ENCODE measurements at regions not wholly inside any gene's neighbourhood (a gene's known extent, or its start where the extent isn't known, plus 50 kb on each side); places are given as distances from the start of the nearest gene placed in this dataset.

DNA sequence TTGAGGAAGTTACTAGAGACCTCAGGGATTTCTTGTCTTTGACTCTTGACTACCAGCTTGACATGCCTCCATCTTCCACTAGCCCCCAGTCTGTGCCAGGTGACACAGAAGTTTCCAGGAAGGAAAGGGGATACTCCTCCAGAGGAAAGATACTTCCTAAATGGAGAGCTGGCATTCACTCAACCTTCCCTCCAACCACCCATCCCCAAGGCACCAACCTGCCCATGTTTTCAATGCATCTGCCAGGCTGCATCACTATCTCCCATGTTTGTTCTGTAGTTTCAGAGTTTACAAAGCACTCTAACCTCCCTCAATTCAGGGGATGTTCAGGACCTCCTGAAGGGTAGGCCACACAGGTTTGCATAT is 198.4 kb upstream of the LPP start:
- no peak for DNase-seq

DNA sequence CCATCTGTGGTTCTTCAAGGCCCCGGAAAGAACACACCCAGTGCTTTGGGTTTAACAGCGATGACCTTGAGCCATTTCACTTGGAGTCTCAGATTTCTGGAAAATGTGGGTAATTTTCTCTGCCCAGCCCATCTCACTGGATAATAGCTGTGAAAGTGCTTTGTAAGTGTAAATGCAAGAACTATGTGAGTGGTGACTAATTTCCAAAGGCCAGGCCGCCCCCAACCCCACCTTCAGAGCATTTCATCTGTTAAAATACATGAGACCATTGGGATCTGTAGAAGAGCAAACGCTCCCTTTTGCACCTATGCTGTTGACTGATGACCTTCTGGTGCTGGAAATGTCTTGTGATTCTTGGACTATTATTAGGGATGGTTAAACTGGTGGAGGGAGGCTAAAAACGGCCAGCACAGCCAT is 196.8 kb upstream of the LPP start:
- no peak for DNase-seq

DNA sequence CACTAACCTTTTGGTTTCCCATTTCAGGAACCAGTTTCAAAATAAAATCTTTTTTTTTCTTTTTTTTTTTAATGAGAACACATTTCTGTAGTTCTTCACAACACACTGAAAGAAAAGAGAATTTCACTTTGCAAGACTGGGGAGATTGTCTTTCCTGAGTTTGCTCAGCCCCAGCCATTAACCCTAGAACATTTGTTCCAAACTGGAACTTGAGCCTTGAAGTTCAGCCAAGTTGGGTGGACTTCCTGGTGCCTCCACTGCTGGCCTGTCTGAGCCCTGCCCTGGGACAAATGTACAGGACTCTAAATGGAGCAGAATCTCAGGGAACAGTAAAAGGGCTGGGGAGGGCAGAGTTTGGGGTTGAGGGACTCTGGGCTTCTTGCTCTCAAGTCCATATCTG is 196.4 kb upstream of the LPP start:
- DNase-seq: no peak

DNA sequence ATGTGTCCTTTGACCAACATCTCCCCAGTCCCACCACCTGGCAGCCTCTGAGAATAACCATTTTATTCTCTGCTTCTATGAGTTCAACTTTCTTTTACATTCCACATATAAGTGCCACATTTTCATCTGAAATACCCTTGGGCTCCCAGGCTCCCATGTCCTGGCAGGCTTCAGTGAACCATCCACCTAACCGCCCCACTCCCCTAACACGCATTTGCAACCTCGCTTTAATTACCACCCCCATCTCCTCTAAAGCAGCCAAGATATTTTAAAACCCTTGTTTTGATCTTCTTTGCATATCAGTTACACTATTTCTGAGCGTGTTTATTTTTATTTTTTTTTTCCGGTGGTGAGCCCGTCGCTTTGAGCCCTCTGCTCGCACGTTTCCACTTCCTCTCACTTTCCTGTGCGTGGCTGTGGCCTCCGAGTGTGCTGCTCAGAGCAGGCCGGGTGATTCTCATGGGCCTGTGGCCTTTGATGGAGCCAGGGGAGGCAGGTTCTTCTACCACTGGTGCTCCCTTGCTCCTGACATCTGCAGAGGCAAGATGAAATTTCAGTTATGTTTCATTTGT is 195.4 kb upstream of the LPP start:
- DNase-seq: no peak

DNA sequence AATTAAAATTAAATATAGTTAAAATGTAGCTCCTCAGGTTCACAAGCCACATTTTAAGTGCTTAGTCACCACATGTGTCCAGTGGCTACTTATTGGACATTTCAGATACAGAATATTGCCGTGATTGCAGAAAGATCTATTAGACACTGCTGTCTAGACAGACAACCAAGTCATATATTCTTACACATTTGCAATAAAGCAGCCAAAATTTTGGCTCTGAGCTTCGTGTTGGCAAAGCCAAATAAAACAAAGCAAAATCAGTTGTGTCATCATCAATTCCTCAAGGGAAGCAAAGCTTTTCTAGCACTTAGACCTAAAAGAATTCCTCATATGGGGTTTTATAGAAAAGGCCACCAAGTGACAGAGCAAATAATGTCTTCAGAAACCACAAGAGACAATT is 193.1 kb upstream of the LPP start:
- DNase-seq: no peak

DNA sequence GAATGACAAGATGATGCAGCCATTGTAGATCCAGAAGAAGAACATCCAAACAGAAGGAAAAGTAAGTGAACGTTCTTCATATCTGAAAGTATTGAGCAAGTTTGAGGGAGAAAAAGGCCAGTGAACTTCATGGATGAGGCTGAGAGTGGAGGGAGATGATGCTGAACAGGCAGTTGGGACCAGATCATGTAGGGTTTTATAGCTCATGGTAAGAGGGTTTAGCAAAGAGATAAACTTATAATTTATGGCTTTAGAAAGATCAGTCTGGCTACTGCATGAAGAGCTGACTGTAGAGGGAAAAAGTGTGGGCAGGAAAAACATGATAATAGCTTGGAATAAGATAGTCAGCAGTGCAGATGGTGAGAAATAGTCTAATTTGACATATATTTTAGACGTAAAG is 192.6 kb upstream of the LPP start:
- DNase-seq: no peak

DNA sequence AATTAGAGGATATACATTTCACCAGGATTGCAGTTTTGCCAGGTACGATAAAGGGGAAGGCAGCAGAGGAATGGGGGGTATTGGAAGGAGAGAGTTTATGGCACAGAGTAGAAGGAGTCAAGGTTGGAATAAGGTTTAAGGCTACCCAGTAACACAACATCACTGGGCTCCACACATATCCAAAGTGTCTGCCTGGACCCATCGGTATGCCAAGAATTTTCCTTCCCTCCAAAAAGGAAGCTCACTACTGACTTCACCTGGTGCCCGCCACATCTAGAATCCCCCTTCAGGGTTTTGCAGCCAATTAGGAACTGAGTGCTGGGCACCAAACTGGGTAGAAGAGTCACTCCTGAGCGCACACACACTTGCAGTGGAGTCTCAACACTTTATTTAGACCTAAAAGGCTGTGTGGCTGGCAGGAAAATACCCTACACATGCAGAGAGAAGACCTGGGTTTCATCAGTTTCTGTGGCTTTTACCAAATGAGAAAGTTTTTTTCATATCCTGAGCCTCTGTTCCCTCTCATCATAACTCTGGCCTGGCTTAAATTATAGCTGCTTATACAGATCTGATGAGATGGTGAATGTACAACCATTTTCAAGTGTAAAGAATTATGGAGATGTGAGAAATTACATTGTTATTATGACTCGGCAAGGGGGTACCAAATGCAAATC is 190.8 kb upstream of the LPP start:
- DNase-seq: no peak

DNA sequence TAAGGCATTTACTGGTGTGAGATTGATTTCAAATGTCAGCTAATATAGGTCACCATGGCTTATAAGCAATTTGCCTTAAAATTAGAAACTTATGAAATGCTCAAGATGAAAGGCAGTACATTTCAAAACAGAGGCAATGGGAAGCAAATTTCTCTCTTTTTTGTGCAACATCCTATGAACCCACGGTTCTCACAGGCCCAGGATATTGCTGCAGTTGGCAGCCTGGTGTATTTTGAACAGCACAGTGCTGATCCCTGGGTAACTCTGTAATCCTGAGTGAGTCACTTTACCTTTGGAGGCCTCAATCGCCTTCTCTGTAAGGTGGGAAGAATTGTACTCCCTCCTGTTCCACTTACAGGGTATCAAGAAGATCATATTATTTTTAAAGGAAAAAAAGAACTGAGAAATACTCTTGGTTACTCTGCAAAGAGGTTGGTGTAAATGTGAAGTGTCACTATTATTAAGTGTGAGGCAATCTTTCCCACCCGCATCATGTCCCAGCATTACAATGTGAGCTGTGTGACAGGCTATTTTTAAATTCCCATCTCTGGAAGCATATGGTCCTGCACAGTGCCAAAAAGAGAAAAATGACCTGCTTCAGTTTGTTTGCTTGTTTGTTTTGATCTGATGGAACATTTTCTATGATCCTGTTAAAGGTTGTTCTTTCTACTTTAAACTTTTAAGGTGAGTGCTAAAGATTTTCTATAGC is 190.1 kb upstream of the LPP start:
- DNase-seq: no peak

DNA sequence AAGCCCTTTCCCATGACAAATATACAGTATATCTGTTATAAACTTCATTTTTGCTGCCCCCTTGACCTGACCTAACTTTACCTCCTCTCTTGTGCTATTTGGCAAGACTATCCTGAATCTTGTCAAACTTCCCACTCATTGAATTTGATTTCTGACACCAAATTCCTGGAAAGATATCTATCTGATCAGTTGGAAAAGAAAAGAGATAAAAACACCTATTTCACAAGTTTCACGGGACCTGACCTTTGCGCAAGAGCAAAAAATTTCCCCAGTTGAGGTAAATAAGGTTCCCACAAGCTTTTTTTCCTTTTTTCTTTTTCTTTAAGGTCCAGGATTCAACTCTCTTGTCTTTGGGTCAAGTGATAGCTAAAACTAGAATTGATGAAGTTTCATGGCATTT is 189.2 kb upstream of the LPP start:
- DNase-seq: no peak

DNA sequence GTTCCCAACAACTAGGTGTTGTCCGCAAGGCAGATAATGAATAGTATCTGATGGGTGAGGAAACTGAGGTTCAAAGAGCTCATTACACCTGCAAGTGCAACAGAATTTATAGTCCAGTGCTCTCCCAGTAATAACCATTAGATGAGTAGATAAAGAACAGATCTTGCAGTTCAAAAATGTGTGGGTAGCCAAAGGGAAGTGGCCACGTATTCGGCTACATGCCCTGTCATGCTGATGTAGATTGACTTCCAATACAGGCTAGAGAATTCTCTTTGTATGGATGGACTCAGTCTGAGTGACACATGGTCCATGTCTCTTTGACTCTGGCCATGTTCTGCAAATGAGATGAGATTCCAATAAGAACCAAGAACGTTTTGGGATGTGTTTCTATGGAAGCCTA is 187.9 kb upstream of the LPP start:
- DNase-seq: no peak

DNA sequence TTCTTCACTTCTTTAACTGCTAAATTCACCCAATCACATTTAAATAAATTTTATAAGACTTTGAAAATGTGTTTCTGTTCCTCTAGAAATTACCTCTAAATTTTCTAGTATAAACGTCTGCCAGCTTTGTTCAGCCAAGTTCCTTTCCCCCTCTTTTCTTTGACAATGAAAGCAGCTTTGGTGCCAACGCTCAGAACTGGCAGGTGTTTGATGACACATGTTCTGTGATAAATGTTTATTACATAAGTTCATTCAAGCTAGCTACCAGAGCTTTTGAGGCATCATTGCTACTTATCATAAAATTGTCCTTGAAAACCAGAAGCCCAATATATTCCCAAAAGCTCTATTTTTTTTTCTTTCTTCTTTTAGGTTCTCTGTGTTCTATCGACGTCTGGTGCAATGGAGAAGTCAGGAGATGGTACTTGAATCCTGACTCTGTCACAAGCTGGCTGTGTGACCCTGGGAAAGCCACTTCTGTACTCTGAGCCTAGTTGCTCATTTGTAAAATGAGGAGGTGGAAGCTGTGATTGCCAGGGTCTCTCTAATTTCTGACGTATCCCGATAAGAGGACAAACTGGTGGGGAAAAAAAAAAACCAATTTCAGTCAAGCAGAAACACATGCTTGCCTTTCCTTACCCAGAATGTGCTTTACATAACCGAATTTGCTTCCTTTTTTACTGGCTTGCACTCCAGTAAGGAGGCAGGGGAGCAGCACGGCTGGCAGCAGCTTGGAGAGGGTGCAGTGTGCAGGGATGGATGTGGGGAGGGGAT is 187.1 kb upstream of the LPP start:
- no peak for DNase-seq

DNA sequence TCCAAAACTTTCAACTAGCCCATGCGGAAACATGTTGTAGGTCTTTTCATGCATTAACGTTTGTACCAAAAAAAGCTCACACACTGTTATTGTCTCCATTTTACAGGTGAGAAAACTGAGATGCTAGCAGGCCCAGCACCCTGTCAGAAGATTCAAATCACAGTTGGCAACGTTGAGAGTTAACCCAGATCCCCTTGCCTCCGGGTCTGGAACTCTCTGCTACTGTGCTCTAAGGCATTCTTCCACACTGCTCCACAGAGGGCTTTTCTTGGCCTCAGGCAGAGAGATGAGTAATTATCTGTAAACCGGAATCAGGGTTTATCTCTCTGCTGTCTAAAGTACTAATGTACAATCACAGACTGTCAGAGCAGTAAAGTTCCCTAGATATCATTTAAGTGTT is 186.0 kb upstream of the LPP start:
- DNase-seq: no peak

DNA sequence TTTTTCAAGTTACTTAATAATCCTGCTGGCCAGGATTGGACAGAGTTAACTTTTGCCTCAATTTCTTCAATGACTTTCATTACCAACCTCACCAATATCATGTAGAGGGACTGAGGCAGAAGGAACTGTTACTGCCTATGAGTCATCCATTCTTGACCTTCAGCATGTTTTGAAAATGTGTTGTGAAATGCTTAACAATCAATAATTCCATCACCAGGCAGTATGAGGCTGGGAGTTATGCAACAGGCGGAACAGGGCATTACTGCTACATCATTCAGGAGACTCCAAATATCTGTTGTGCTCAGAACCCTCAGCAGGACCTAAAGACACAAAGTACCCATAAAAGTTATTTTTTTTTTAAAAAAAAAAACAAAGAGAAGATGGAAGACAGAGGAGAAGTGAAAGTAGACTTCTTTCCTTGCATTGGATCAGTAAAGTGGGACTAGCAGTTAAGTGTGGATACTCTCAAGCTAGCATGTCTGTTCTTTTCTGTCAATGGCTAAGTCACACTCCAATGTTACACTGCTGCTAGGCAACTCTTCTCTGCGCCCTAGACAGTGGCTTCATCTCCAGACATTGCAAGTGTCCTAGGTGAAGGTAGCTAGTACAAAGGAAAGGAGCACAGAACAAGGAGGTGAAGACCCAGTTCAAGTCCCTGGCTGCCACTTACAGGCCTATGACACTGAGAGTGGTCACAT is 184.9 kb upstream of the LPP start:
- no peak for DNase-seq

DNA sequence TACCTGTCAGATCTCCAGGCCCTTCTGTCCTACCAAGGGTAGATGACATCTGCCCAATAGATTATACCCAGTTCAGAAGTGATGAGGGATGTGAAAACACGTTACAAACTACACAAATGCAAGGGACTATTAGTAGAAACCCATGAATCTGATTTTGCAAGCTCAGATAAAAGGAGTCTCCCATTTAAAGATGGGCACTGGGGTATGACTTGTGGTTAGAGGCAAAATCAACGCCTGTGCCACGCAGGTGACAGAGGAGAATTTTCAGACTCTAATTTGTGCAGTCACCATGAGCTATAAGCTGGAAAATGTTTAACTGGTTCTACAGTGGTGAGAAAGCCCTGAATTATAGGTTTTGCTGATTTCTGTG is 184.4 kb upstream of the LPP start:
- no peak for DNase-seq

DNA sequence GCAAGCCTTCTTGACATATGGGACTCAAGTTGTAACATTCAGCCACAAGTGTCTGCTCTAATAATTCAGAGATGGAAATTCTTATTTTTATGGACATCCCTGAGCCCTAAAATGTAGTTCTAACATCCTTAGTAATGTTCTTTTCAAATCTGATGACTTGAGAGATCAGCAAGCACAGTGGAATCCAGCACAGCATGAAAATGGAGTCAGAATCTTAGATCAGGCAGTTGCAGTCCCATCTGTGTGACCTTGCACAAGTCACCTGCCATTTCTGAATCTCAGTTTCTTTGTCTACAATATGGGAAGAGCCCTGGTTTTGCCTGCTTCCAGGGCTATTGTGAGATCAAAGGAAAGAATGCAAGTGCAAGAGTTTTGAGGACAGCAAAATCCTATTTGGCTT is 183.9 kb upstream of the LPP start:
- no peak for DNase-seq

DNA sequence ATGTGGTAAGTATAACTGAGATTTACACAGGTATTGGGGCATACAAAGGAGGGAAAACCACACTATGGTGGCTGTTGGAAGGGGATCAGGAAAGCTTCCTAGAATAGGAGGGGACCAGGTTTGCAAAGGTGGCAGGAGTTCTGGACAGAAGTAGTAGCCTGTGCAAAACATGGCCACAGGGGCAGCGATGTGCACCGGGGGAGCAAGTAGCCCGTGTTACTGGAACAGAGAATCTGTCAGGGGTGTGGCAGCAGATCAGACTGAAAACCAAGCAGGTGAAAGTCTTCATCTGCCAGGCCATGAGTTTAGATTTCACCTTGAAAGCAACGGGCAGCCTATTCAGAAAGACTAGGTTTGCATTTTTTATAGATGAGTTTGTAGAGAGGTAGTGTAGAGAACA is 182.3 kb upstream of the LPP start:
- DNase-seq: no peak

DNA sequence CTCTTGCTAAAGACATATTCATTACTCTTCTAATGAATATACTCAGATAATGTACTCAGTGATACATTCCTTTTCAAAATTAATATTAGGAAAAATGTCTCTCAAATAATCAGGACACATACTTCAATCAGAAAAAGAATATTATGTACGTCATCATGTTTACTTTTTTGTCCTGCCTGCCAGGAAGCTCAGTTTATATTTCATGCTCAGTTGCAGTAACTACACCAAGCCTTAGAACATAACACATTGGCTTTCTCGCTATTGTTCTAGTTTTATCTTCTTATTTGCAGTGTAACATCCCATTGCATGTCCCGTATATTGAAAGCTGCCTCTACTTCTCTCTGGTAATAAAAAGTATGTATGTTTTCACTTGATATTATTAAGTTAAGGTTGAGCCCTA is 181.5 kb upstream of the LPP start:
- no peak for DNase-seq

DNA sequence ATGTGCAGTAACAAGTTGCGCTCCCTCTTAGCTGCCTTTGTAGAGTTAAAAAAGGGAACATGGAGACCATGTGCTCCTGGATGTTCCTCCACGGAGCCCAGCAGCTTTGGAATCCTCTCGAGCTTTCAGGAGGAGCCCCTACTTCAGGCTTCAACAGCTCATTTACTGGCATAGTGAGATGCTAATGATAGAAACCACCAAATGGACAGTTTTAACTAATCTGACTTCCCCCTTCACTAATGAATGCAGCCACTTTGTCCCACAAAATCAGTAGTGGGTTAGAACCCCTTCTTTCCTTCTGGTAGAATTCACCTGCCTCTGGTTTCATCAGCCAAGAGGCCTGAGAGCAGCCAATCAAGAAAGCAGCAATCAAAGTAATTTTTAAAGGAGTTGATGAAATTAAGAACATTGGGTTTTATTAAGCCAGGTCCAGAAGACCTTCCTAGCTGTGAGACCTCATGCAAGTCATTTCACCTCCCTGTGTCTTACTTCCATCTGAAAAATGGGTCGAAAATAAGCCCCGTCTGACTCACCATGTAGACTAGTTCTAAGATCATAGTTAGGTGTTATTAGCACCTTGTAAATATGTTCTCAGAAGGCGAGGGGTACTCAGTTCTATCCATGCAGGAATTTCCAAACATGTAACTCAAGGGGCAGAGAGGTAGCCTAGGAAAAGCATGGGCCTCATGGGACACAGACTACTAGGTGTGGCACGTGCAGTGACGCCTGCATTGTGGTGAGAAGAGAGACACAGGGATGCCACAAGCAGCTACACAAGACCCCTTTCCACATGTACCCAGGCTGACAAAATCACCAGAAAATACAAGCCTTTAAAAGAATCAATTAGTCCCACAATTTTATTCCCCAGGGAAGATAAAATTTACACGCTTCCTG is 179.7 kb upstream of the LPP start:
- DNase-seq: no peak

DNA sequence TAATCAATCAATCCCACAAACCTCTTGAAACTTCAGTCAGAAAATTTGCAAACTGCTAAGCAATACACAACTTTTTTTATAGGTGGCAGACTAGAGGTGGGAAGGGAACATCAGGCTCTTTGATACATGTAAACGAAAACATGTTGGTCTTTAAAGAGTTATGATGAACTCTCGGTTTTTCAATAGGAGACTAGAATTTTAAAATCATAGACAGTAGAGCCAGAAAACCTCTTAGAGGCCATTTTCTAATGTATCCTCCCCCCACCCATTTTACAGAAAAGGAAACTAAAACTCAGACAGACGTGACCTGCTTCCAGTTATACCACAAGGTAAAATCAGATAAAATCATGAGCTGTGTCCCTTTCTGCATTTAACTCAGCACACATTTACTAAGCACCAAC is 179.1 kb upstream of the LPP start:
- no peak for DNase-seq

DNA sequence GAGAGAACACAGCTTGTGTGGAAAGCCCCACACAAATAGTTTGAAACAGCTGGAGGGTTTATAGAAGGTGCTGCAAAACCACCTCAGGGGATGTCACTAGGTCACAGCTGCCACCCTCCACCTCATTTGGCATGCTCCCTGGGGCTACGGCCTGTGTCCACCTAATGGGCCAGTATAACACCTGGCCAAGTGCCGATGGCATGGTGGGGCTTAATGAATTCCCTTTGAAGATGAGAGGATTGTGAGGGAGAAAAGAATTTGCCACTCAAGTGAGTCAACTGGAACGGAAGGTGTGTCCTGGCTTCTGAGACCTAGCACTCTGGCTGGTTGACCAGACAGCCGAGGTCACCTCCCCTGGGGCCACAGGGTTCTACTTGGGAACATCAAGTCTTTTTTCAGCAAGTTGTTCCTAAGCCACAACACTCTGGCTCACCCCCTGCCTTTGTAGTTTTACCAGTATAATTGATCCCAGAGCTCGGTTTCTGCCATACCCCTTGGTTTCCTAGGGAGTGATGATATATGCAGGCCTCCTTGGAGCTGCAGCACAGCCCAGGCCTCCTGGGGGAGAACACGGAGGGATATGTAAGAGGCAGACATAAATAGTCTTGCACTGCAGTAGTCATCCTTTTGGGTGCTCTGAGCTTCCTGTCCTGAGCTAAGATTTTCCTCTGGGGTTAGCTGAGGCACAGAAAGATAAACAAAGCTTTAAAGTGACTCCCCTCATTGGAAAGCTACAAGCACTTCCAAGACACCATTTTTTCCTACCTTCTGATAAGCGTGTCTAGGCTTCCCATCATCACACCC is 178.2 kb upstream of the LPP start:
- peak; percentile 30 for DNase-seq

DNA sequence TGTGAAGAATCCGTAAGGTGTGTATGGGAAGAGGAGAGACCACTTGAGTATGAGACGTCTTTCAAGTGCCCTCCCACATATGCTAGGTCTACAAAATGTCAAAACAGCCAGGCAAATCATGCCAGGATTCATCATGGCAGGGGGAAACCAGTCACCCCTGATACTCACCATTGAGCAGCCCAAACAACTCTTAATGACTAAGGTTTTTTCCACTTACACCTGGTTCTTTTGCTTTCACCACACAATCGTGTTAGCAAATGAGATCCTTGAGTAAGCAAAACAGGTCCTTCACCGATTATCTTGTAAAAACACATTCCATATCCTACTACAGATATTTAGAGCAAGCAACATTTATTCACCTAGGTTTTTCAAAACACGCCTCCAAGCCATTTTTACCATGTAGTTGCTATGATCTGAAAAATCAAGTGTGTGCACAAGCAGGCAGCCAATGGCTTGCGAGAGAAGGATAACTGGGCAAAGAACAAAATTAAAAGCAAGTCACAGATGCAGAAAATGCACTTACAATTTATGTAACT is 177.5 kb upstream of the LPP start:
- no peak for DNase-seq

Data from left hindlimb (tissue), 1 donor.